ENCODE measurements at regions not wholly inside any gene's neighbourhood (a gene's known extent, or its start where the extent isn't known, plus 50 kb on each side); places are given as distances from the start of the nearest gene placed in this dataset.

GRCh38 chr12:105585107-105585506 lies 254.6 kb downstream of the C12orf75 start:
- TF ChIP-seq NFIB (CRISPR knock-in tag; IDR thresholded peaks at IDR 0.05; ENCODE audit: borderline replicate concordance) (no peak), ZSCAN9 (CRISPR knock-in tag; IDR thresholded peaks at IDR 0.05; ENCODE audit: borderline replicate concordance) (no peak), MXD3 (CRISPR knock-in tag; IDR thresholded peaks at IDR 0.05) (no peak), HINFP (CRISPR knock-in tag; IDR thresholded peaks at IDR 0.05; ENCODE audit: low read depth) (no peak), CTCF (CRISPR knock-in tag; IDR thresholded peaks at IDR 0.05) (no peak), POLR2AphosphoS5 (IDR thresholded peaks at IDR 0.05; ENCODE audit: low read depth, low read length) (no peak), RARA (CRISPR knock-in tag; IDR thresholded peaks at IDR 0.05) (no peak), CREB3 (CRISPR knock-in tag; IDR thresholded peaks at IDR 0.05) (no peak), IRF1 (CRISPR knock-in tag; IDR thresholded peaks at IDR 0.05; ENCODE audit: low read depth) (no peak)
